ENCODE measurements at regions not wholly inside any gene's neighbourhood (a gene's known extent, or its start where the extent isn't known, plus 50 kb on each side); places are given as distances from the start of the nearest gene placed in this dataset.

DNA sequence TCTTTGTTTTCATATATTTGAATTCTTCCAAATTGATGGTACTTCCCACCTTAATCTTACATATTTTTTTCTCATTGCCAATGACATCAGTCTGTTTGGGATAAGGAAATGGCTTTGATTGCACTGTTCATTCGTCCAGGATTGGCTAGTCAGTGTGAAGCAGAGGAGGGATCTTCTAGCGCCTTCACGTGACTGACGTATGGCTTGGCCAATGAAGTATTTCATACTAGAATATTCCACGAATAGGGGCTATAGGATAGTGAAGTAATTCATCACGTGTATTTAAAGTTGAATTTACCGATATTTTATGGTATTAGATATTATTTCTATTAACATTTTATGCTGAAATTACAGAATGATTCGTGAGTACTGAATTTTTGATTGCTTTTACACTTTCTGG is 178.7 kb upstream of the ZFHX3 start:
- no peak for DNase-seq (ENCODE audit: low read depth in 2 of 2)
- Histone ChIP-seq H3K4me3 (replicated peaks in 1 of 4; ENCODE audit: control extremely low read depth in 1 of 4, insufficient read depth in 1 of 4, low read depth in 3 of 4, low read length in 4 of 4) (no peak overlapping the region), H4K20me1 (ENCODE audit: control insufficient read depth, extremely low read depth, insufficient read depth, low read length) (no peaks in the 10 kb centered on the region), H3K27ac (ENCODE audit: insufficient read depth, low read length) (no peak overlapping the region), H3K9ac (ENCODE audit: insufficient read depth, low read length) (no peak overlapping the region), H3K9me3 (ENCODE audit: control insufficient read depth, insufficient read depth, low read depth, low read length) (no peaks in the 10 kb centered on the region), H3K79me2 (ENCODE audit: control insufficient read depth, insufficient read depth, low read length) (no peaks in the 10 kb centered on the region), H2AFZ (ENCODE audit: low read length) (no peak overlapping the region), H3K4me2 (ENCODE audit: extremely low read depth, insufficient read depth, low read length) (no peak overlapping the region), H3K36me3 (ENCODE audit: control insufficient read depth, insufficient read depth, low read length) (no peaks in the 10 kb centered on the region), H3K4me1 (ENCODE audit: control insufficient read depth, extremely low read depth, insufficient read depth, low read length) (peaks cover 3% of the 10 kb centered on the region), H3K27me3 (ENCODE audit: control insufficient read depth, insufficient read depth, low read length) (no peaks in the 10 kb centered on the region)
- TF ChIP-seq, protein P1, sequence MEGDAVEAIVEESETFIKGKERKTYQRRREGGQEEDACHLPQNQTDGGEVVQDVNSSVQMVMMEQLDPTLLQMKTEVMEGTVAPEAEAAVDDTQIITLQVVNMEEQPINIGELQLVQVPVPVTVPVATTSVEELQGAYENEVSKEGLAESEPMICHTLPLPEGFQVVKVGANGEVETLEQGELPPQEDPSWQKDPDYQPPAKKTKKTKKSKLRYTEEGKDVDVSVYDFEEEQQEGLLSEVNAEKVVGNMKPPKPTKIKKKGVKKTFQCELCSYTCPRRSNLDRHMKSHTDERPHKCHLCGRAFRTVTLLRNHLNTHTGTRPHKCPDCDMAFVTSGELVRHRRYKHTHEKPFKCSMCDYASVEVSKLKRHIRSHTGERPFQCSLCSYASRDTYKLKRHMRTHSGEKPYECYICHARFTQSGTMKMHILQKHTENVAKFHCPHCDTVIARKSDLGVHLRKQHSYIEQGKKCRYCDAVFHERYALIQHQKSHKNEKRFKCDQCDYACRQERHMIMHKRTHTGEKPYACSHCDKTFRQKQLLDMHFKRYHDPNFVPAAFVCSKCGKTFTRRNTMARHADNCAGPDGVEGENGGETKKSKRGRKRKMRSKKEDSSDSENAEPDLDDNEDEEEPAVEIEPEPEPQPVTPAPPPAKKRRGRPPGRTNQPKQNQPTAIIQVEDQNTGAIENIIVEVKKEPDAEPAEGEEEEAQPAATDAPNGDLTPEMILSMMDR (conservative IDR thresholded peaks at IDR 0.05 in 1 of 2, IDR thresholded peaks at IDR 0.05 in 1 of 2; ENCODE audit: low read depth in 1 of 2, low read length in 2 of 2): no peak
- no peak for TF ChIP-seq EZH2 (IDR thresholded peaks at IDR 0.05; ENCODE audit: low read length, missing control alignments)

DNA sequence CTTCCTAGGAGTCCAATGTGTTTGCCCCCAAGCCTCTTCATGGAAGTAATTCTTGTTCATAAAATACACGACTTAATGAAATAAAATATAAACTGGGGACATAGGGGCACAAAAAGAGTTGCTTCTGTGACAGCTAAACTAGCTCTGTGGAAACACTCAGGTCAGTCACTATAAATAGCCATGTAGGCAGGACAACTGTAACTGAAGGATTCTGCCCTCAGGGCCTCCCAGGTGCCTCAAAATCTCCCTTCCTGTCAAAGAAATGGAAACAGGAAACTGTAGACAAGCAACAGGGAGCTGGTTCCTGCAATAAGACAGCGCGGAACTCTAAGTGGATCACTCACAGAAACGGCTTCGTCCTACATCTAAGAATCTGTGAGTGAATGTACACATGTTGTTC is 178.1 kb upstream of the ZFHX3 start:
- H3K79me2 ChIP-seq (ENCODE audit: control insufficient read depth, insufficient read depth, low read length): no peaks in the 10 kb centered on the region
- no peak for TF ChIP-seq EZH2 (IDR thresholded peaks at IDR 0.05; ENCODE audit: low read length, missing control alignments)
- TF ChIP-seq, protein P1 (conservative IDR thresholded peaks at IDR 0.05 in 1 of 2, IDR thresholded peaks at IDR 0.05 in 1 of 2; ENCODE audit: low read depth in 1 of 2, low read length in 2 of 2): no peak
- H3K27me3 ChIP-seq (ENCODE audit: control insufficient read depth, insufficient read depth, low read length): no peaks in the 10 kb centered on the region
- H2AFZ ChIP-seq (ENCODE audit: low read length): no peak overlapping the region
- H3K9ac ChIP-seq (ENCODE audit: insufficient read depth, low read length): no peak overlapping the region
- H3K4me1 ChIP-seq (ENCODE audit: control insufficient read depth, extremely low read depth, insufficient read depth, low read length): peaks cover 3% of the 10 kb centered on the region
- no peak overlapping the region for H3K4me3 ChIP-seq (replicated peaks in 1 of 4; ENCODE audit: control extremely low read depth in 1 of 4, insufficient read depth in 1 of 4, low read depth in 3 of 4, low read length in 4 of 4)
- no peaks in the 10 kb centered on the region for H3K9me3 ChIP-seq (ENCODE audit: control insufficient read depth, insufficient read depth, low read depth, low read length)
- no peak overlapping the region for H3K4me2 ChIP-seq (ENCODE audit: extremely low read depth, insufficient read depth, low read length)
- H4K20me1 ChIP-seq (ENCODE audit: control insufficient read depth, extremely low read depth, insufficient read depth, low read length): no peaks in the 10 kb centered on the region
- no peak for DNase-seq (ENCODE audit: low read depth in 2 of 2)
- no peak overlapping the region for H3K27ac ChIP-seq (ENCODE audit: insufficient read depth, low read length)
- no peaks in the 10 kb centered on the region for H3K36me3 ChIP-seq (ENCODE audit: control insufficient read depth, insufficient read depth, low read length)

DNA sequence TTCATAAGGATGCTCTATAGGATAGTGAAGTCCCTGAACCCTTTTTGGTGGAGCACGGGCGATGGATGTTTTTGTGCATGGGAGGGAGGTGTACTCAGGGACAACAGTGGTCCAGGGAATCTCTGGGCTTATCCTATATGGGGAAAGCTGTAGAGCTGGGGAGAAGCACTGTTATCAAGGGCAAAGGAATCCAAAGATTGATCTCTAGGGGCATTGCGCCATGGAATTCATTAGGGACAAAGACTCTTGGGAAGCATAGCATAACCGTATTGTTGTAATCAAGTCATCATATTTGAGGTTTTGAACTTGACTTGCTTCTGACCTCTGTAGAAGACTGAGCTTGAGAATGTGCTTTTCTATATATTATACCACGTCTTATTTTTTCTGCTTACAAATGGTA is 172.9 kb upstream of the ZFHX3 start:
- Histone ChIP-seq H3K27me3 (ENCODE audit: control insufficient read depth, insufficient read depth, low read length) (no peaks in the 10 kb centered on the region), H3K4me2 (ENCODE audit: extremely low read depth, insufficient read depth, low read length) (no peak overlapping the region), H3K27ac (ENCODE audit: insufficient read depth, low read length) (no peak overlapping the region), H3K4me1 (ENCODE audit: control insufficient read depth, extremely low read depth, insufficient read depth, low read length) (peaks cover 3% of the 10 kb centered on the region), H3K4me3 (replicated peaks in 1 of 4; ENCODE audit: control extremely low read depth in 1 of 4, insufficient read depth in 1 of 4, low read depth in 3 of 4, low read length in 4 of 4) (no peak overlapping the region), H2AFZ (ENCODE audit: low read length) (no peak overlapping the region), H3K9me3 (ENCODE audit: control insufficient read depth, insufficient read depth, low read depth, low read length) (no peaks in the 10 kb centered on the region), H3K79me2 (ENCODE audit: control insufficient read depth, insufficient read depth, low read length) (no peaks in the 10 kb centered on the region), H4K20me1 (ENCODE audit: control insufficient read depth, extremely low read depth, insufficient read depth, low read length) (no peaks in the 10 kb centered on the region), H3K36me3 (ENCODE audit: control insufficient read depth, insufficient read depth, low read length) (no peaks in the 10 kb centered on the region), H3K9ac (ENCODE audit: insufficient read depth, low read length) (no peak overlapping the region)
- no peak for DNase-seq (ENCODE audit: low read depth in 2 of 2)
- TF ChIP-seq EZH2 (IDR thresholded peaks at IDR 0.05; ENCODE audit: low read length, missing control alignments): no peak
- TF ChIP-seq, protein P1 (conservative IDR thresholded peaks at IDR 0.05 in 1 of 2, IDR thresholded peaks at IDR 0.05 in 1 of 2; ENCODE audit: low read depth in 1 of 2, low read length in 2 of 2): no peak

All from fibroblast of lung (primary cell).